Endothelial cell of umbilical vein (primary cell): ENCODE measurements at regions not wholly inside any gene's neighbourhood (a gene's known extent, or its start where the extent isn't known, plus 50 kb on each side); places are given as distances from the start of the nearest gene placed in this dataset.

ENCODE experiments used
- BruUV-seq: library from RNA; stranded (reverse); fragments of 400-500 nt; replicated peaks from 2 replicates; lab custom pipeline; 2021; lab: Mats Ljungman, UMichigan
- CTCF ChIA-PET: fragments of 300-600, 350-600 bp; sonication (Branson Sonifier 250); formaldehyde crosslinking; loops from one replicate; lab custom pipeline; 2021; ENCODE audit warnings: antibody characterized with exemption, inconsistent platforms; lab: Charles Lee
- POLR2A ChIA-PET: fragments of 300-600, 350-600 bp; sonication (Branson Sonifier 250); formaldehyde crosslinking; loops from one replicate; lab custom pipeline; 2021; ENCODE audit warnings: antibody characterized with exemption, inconsistent platforms; lab: Charles Lee
- DNase-seq: peaks from one replicate; pipeline ENCODE4 v3.0.0-alpha.2; 2011; ENCODE audit warnings: low read depth, low spot score
- FAIRE-seq: peaks from 2 replicates; lab custom pipeline; 2011; peaks lifted over from hg19 to GRCh38; lab: Jason Lieb, UNC
- H2AFZ ChIP-seq: 2 replicates; pipeline ENCODE4 v1.6.0; 2012; ENCODE audit warnings: low read depth, low read length, control low read depth, inconsistent platforms
- H3K27ac ChIP-seq: 2 replicates; pipeline ENCODE4 v1.5.1; 2011; ENCODE audit warnings: low read depth, mild to moderate bottlenecking, control low read depth, low read length, moderate library complexity; ENCODE audit not compliant: insufficient read depth
- H3K27me3 ChIP-seq, 2 experiments: 2 replicates each; pipeline versions ENCODE4 v1.6.0 to v1.6.1; 2011; ENCODE audit warnings: low read length in 2 of 2, mixed read lengths in 1 of 2; ENCODE audit not compliant: control insufficient read depth in 2 of 2, insufficient read depth in 2 of 2
- H3K36me3 ChIP-seq, 2 experiments: 2 replicates in 1 of 2; 3 replicates in 1 of 2; pipeline ENCODE4 v1.5.1; 2011; ENCODE audit warnings: low read length in 2 of 2, mild to moderate bottlenecking in 1 of 2, moderate library complexity in 1 of 2; ENCODE audit not compliant: control insufficient read depth in 2 of 2, insufficient read depth in 2 of 2; ENCODE audit errors: extremely low read depth in 1 of 2
- H3K4me1 ChIP-seq: 3 replicates; pipeline ENCODE4 v1.5.1; 2011; ENCODE audit warnings: mild to moderate bottlenecking, low read length; ENCODE audit not compliant: control insufficient read depth, insufficient read depth; ENCODE audit errors: extremely low read depth
- H3K4me2 ChIP-seq: 2 replicates; pipeline ENCODE4 v1.6.1; 2011; ENCODE audit warnings: low read length, control low read depth, mixed read lengths; ENCODE audit not compliant: insufficient read depth
- H3K4me3 ChIP-seq, 3 experiments: fragments of 200-600 bp in 1 of 3; sonication (generic), shearing (Covaris generic) in 1 of 3; replicated peaks in 1 of 3; 2 replicates each; pipeline ENCODE4 v1.5.1; 2011 to 2016; ENCODE audit warnings: control low read depth in 3 of 3, low read length in 3 of 3, mild to moderate bottlenecking in 2 of 3, inconsistent platforms in 1 of 3, low read depth in 1 of 3, moderate library complexity in 1 of 3; ENCODE audit not compliant: insufficient read depth in 1 of 3
- H3K79me2 ChIP-seq: 2 replicates; pipeline ENCODE4 v1.6.0; 2012; ENCODE audit warnings: low read length, inconsistent platforms; ENCODE audit not compliant: control insufficient read depth, insufficient read depth
- H3K9ac ChIP-seq: replicated peaks from 2 replicates; pipeline ENCODE3; 2011; ENCODE audit warnings: low read length, control low read depth; ENCODE audit not compliant: insufficient read depth; ENCODE audit errors: extremely low read depth
- H3K9me1 ChIP-seq: replicated peaks from 3 replicates; pipeline ENCODE4 v1.6.0; 2011; ENCODE audit warnings: mild to moderate bottlenecking, low read length; ENCODE audit not compliant: control insufficient read depth, insufficient read depth; ENCODE audit errors: extremely low read depth
- H3K9me3 ChIP-seq: replicated peaks from 2 replicates; pipeline ENCODE4 v1.5.1; 2012; ENCODE audit warnings: low read length, inconsistent platforms; ENCODE audit not compliant: control insufficient read depth, insufficient read depth
- H4K20me1 ChIP-seq: replicated peaks from 2 replicates; pipeline ENCODE3; 2011; ENCODE audit warnings: mild to moderate bottlenecking, low read length; ENCODE audit not compliant: control insufficient read depth, insufficient read depth; ENCODE audit errors: extremely low read depth
- EZH2 ChIP-seq: IDR thresholded peaks from 2 replicates; pipeline ENCODE4 v1.6.1; 2012; ENCODE audit warnings: borderline replicate concordance, low read depth, mild to moderate bottlenecking, moderate library complexity, low read length, inconsistent platforms; ENCODE audit not compliant: severe bottlenecking
- FOS ChIP-seq: IDR thresholded peaks from 2 replicates; pipeline ENCODE4 v1.6.1; 2011; ENCODE audit warnings: mild to moderate bottlenecking, low read length, moderate library complexity, borderline replicate concordance; ENCODE audit not compliant: insufficient read depth
- GATA2 ChIP-seq: IDR thresholded peaks from 2 replicates; pipeline ENCODE4 v1.7.0; 2011; ENCODE audit warnings: low read depth, mild to moderate bottlenecking, moderate library complexity, mixed read lengths, low read length; ENCODE audit not compliant: insufficient read length, insufficient read depth
- JUN ChIP-seq: IDR thresholded peaks from 2 replicates; pipeline ENCODE4 v1.6.1; 2011; ENCODE audit warnings: borderline replicate concordance, low read depth; ENCODE audit not compliant: insufficient read length, insufficient read depth
- MYC ChIP-seq: IDR thresholded peaks from one replicate; pipeline ENCODE4 v1.6.1; 2011; ENCODE audit warnings: mild to moderate bottlenecking, low read depth, low read length
- POLR2A ChIP-seq: IDR thresholded peaks from 2 replicates; pipeline ENCODE4 v1.6.1; 2012; ENCODE audit warnings: low read depth, mild to moderate bottlenecking, control low read depth, low read length
- POLR2AphosphoS5 ChIP-seq: IDR thresholded peaks from 2 replicates; pipeline ENCODE4 v1.6.1; 2012; ENCODE audit warnings: low read depth, mild to moderate bottlenecking, control low read depth, low read length, moderate library complexity; ENCODE audit not compliant: insufficient read depth
- dilution Hi-C: fragments of 300-500 bp; cut with MboI; formaldehyde crosslinking; loops from one replicate; pipeline ENCODE4 v1.15.0; 2019; ENCODE audit warnings: low sequenced_read_pairs; ENCODE audit not compliant: extremely low pct_ligation_motif_present
- intact Hi-C: fragments of 100-400 bp; cut with micrococcal nuclease; formaldehyde crosslinking; loops from one replicate; pipeline ENCODE4 v1.10.0; 2022
- TF ChIP-seq, protein P1 (sequence below): IDR thresholded peaks from 2 replicates; pipeline ENCODE4 v1.6.1; 2011; ENCODE audit not compliant: insufficient read depth, insufficient read length
- TF ChIP-seq, protein P2 (sequence below), 2 donors: IDR thresholded peaks; 1 replicate in 1 of 2; 2 replicates in 1 of 2; pipeline ENCODE4 v1.5.1; 2011; ENCODE audit warnings: low read length in 2 of 2, mild to moderate bottlenecking in 2 of 2, moderate library complexity in 2 of 2, control low read depth in 1 of 2, inconsistent platforms in 1 of 2, low read depth in 1 of 2; ENCODE audit not compliant: insufficient read depth in 1 of 2; ENCODE audit errors: extremely low read depth in 1 of 2

DNA sequence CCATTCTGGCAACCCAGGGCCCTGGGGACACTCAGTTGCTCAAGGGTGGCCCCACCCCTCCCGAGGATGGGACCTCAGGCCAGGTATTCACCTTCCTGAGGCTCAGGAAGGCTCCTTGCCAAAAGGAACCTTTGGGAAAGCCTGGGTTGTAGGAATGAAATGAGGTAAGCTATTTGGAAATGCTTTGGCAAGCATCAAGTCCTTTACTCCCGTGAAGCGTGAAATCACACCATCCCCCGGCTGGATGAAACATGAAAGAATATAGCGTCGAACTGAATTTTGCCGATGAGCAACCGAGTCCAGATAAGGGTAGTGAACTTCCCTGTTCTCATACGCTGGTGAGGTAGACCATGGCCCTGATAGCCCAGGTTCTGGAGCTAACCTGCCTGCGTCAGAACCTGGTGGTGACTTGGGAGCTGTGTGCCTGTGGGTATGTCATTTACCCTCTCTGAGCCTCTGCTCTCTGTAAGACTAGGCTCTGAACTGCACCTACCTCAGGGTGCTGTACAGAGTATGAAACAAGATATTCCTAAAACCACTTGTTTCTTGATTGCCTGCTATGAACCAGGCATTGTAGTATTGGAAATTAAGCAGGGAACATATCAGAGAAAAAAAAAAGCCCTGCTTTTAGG, 105.3 kb upstream of the BOD1 start:
- no TSS peak for BruUV-seq
- H3K9me3 ChIP-seq: no peaks in the 10 kb centered on the region
- no peaks in the 10 kb centered on the region for H3K79me2 ChIP-seq

DNA sequence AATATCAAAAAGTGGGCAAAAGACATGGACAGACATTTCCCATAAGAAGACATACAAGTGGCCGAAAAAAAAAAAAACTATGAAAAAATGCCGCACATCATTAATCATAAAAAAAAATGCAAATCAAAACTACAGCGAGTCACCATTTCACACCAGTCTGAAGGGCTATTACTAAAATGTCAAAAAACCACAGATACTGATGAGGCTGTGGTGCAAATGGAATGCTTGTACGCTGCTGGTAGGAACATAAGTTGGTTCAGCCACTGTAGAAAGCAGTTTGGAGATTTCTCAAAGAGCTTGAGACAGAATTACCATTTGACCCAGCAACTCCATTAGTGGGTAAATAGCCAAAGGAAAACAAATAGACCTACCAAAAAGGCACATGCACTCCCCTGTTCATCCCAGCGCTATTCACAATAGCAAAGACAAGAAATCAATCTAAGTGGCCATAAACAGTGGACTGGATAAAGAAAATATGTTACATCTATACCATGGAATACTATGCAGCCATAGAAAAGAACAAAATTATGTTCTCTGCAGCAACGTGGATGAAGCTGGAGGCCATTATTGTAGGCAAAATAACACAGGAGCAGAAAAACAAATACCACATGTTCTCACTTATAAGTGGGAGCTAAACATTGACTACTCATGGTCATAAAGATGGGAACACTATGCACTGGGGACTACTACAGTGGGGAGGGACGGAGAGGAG, 110.6 kb upstream of the BOD1 start:
- H3K27me3 ChIP-seq: no peaks in the 10 kb centered on the region
- no peaks in the 10 kb centered on the region for H3K9me1 ChIP-seq
- H3K9ac ChIP-seq: no peak overlapping the region
- H3K4me2 ChIP-seq: no peak overlapping the region
- no peaks in the 10 kb centered on the region for H4K20me1 ChIP-seq
- no TSS peak for BruUV-seq
- no peaks in the 10 kb centered on the region for H3K9me3 ChIP-seq
- intact Hi-C loops (no loop called here), dilution Hi-C loops (no loop called here)
- ChIA-PET CTCF (interaction anchor here (1.1 kb wide), 1 partner anchor 246 kb away, joined by 3 read pairs; no protein-coding TSS in a partner anchor), POLR2A (no interaction called here)
- H3K4me3 ChIP-seq: no peak overlapping the region
- H3K4me1 ChIP-seq: no peaks in the 10 kb centered on the region
- no peak overlapping the region for H3K27ac ChIP-seq
- DNase-seq: no peak
- H3K36me3 ChIP-seq: no peaks in the 10 kb centered on the region
- H2AFZ ChIP-seq: no peak overlapping the region
- FAIRE-seq: no peak
- TF ChIP-seq EZH2: no peak
- no peak for TF ChIP-seq FOS
- TF ChIP-seq, protein P1, sequence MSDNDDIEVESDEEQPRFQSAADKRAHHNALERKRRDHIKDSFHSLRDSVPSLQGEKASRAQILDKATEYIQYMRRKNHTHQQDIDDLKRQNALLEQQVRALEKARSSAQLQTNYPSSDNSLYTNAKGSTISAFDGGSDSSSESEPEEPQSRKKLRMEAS: no peak
- TF ChIP-seq POLR2AphosphoS5: no peak
- TF ChIP-seq, protein P2, sequence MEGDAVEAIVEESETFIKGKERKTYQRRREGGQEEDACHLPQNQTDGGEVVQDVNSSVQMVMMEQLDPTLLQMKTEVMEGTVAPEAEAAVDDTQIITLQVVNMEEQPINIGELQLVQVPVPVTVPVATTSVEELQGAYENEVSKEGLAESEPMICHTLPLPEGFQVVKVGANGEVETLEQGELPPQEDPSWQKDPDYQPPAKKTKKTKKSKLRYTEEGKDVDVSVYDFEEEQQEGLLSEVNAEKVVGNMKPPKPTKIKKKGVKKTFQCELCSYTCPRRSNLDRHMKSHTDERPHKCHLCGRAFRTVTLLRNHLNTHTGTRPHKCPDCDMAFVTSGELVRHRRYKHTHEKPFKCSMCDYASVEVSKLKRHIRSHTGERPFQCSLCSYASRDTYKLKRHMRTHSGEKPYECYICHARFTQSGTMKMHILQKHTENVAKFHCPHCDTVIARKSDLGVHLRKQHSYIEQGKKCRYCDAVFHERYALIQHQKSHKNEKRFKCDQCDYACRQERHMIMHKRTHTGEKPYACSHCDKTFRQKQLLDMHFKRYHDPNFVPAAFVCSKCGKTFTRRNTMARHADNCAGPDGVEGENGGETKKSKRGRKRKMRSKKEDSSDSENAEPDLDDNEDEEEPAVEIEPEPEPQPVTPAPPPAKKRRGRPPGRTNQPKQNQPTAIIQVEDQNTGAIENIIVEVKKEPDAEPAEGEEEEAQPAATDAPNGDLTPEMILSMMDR (IDR thresholded peaks at IDR 0.05; ENCODE audit: extremely low read depth in 1 of 2, insufficient read depth in 1 of 2, low read depth in 1 of 2, low read length in 2 of 2): no peak
- no peak for TF ChIP-seq GATA2
- TF ChIP-seq JUN: no peak
- no peak for TF ChIP-seq POLR2A
- no peak for TF ChIP-seq MYC
- H3K79me2 ChIP-seq: no peaks in the 10 kb centered on the region

More for the DNA sequence above, 105.3 kb upstream of the BOD1 start:
- CTCF ChIA-PET: interaction anchor here (1.2 kb wide), 1 partner anchor 203 kb away, joined by 3 read pairs; no protein-coding TSS in a partner anchor
- intact Hi-C loops: no loop called here
- Histone ChIP-seq H3K9ac (no peak overlapping the region), H4K20me1 (no peaks in the 10 kb centered on the region), H3K4me1 (peaks cover 6% of the 10 kb centered on the region), H3K9me1 (no peaks in the 10 kb centered on the region), H3K27me3 (no peaks in the 10 kb centered on the region), H3K4me3 (no peak overlapping the region), H3K27ac (no peak overlapping the region), H3K36me3 (no peaks in the 10 kb centered on the region), H3K4me2 (no peak overlapping the region), H2AFZ (no peak overlapping the region)
- DNase-seq (no peak), FAIRE-seq (no peak)
- TF ChIP-seq GATA2 (no peak), POLR2A (no peak), JUN (no peak), POLR2AphosphoS5 (no peak), FOS (no peak)
- TF ChIP-seq, protein P1: no peak
- POLR2A ChIA-PET: no interaction called here
- dilution Hi-C loops: no loop called here
